OCI-LY7 (cell line): ENCODE measurements at regions not wholly inside any gene's neighbourhood (a gene's known extent, or its start where the extent isn't known, plus 50 kb on each side); places are given as distances from the start of the nearest gene placed in this dataset.

Experiments
- BruUV-seq: library from RNA; stranded (reverse); fragments of 400-500 nt; replicated peaks from 2 replicates; lab custom pipeline; 2021; lab: Mats Ljungman, UMichigan
- CTCF ChIA-PET: fragments of 300-600 bp; sonication (Branson Sonifier 250); formaldehyde crosslinking; loops from one replicate; lab custom pipeline; 2022; ENCODE audit warnings: antibody characterized with exemption; ENCODE audit not compliant: unreplicated experiment; lab: Charles Lee
- POLR2A ChIA-PET: fragments of 300-600 bp; sonication (Branson Sonifier 250); formaldehyde crosslinking; loops from one replicate; lab custom pipeline; 2022; ENCODE audit warnings: antibody characterized with exemption; lab: Charles Lee
- DNase-seq: peaks from one replicate; pipeline ENCODE4 v3.0.0-alpha.2; 2015; ENCODE audit warnings: low spot score
- H2AFZ ChIP-seq: fragments of 200-600 bp; sonication (generic), shearing (Covaris generic); 2 replicates; pipeline ENCODE4 v1.6.1; 2014; ENCODE audit warnings: mild to moderate bottlenecking, antibody characterized with exemption, low read length, moderate library complexity
- H3K27ac ChIP-seq: fragments of 200-600 bp; sonication (generic); 2 replicates; pipeline ENCODE4 v1.5.1; 2014; ENCODE audit warnings: mixed run types, low read depth, mild to moderate bottlenecking, moderate library complexity, low read length, inconsistent platforms; ENCODE audit not compliant: poor library complexity, severe bottlenecking
- H3K36me3 ChIP-seq: fragments of 200-600 bp; sonication (generic); 2 replicates; pipeline ENCODE4 v1.6.1; 2014; ENCODE audit warnings: mild to moderate bottlenecking, antibody characterized with exemption, low read length, moderate library complexity, mixed read lengths; ENCODE audit not compliant: insufficient read depth
- H3K4me1 ChIP-seq: fragments of 200-600 bp; sonication (generic); 2 replicates; pipeline ENCODE4 v1.5.1; 2014; ENCODE audit warnings: mild to moderate bottlenecking, low read length; ENCODE audit not compliant: insufficient read depth, poor library complexity, severe bottlenecking
- H3K4me2 ChIP-seq: fragments of 200-600 bp; sonication (generic); 2 replicates; pipeline ENCODE4 v1.6.1; 2014; ENCODE audit warnings: mild to moderate bottlenecking, low read length
- H3K4me3 ChIP-seq: fragments of 200-600 bp; sonication (generic); 2 replicates; pipeline ENCODE4 v1.5.1; 2014; ENCODE audit warnings: mild to moderate bottlenecking, low read depth, low read length; ENCODE audit not compliant: poor library complexity, severe bottlenecking
- H3K79me2 ChIP-seq: fragments of 200-600 bp; sonication (generic); 2 replicates; pipeline ENCODE4 v1.6.1; 2016; ENCODE audit warnings: low read depth, mild to moderate bottlenecking, low read length, moderate library complexity, mixed read lengths; ENCODE audit not compliant: insufficient read depth
- H3K9me2 ChIP-seq: fragments of 200-600 bp; sonication (generic); 2 replicates; pipeline ENCODE4 v1.6.1; 2016; ENCODE audit warnings: mild to moderate bottlenecking, low read length, mixed read lengths; ENCODE audit not compliant: insufficient read depth
- H3K9me3 ChIP-seq: fragments of 200-600 bp; sonication (generic); 2 replicates; pipeline ENCODE4 v1.6.1; 2014; ENCODE audit warnings: mild to moderate bottlenecking, mixed run types, low read length, mixed read lengths
- H4K20me1 ChIP-seq: fragments of 200-600 bp; sonication (generic); 2 replicates; pipeline ENCODE4 v1.6.1; 2014; ENCODE audit warnings: mild to moderate bottlenecking, antibody characterized with exemption, low read length, moderate library complexity, mixed read lengths; ENCODE audit not compliant: insufficient read depth
- CTCF ChIP-seq: fragments of 200-600 bp; sonication (generic); conservative IDR thresholded peaks from 2 replicates; pipeline ENCODE4 v1.5.1; 2014; ENCODE audit warnings: mild to moderate bottlenecking, antibody characterized with exemption, low read length, moderate library complexity, mixed read lengths
- EZH2phosphoT487 ChIP-seq: fragments of 200-600 bp; sonication (generic); IDR thresholded peaks from 2 replicates; pipeline ENCODE4 v1.6.1; 2018; ENCODE audit warnings: low read depth, borderline replicate concordance, mild to moderate bottlenecking, mixed run types, antibody characterized with exemption, low read length, moderate library complexity, mixed read lengths
- intact Hi-C: fragments of 100-400 bp; cut with micrococcal nuclease; formaldehyde crosslinking; loops from one replicate; pipeline ENCODE4 v1.10.0; 2022; ENCODE audit not compliant: unreplicated experiment

DNA sequence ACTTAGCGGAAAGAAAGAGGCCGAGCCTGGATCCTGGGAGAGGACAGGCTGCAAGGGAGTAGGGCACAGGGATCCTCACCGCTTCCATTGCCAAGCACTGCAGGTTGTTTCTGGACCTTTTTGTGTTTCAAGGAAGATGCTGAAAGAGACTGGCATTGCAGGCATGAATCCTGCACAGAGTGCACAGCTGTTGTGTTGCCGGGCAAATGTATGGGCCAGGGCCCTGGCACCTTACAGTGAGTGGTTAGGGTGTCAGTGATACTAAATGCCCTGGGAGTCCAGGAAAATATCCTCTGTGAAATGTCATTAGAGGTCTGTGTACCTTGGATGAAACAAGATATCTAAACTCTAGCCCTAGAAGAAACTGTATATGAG is 145.5 kb upstream of the FGGY start:
- H4K20me1 ChIP-seq = no peaks in the 10 kb centered on the region
- DNase-seq = no peak
- H3K79me2 ChIP-seq = no peaks in the 10 kb centered on the region
- TF ChIP-seq EZH2phosphoT487 (no peak), CTCF (no peak)
- H3K4me3 ChIP-seq = no peak overlapping the region
- H3K36me3 ChIP-seq = no peaks in the 10 kb centered on the region
- H3K9me3 ChIP-seq = no peaks in the 10 kb centered on the region
- no peaks in the 10 kb centered on the region for H3K9me2 ChIP-seq
- ChIA-PET CTCF (no interaction called here), POLR2A (interaction anchor here (0.6 kb wide), 2 partner anchors 11 to 573 kb away, joined by 3 to 4 read pairs; no protein-coding TSS in a partner anchor)
- intact Hi-C loops = no loop called here
- no peak overlapping the region for H3K4me2 ChIP-seq
- no peak overlapping the region for H2AFZ ChIP-seq
- H3K4me1 ChIP-seq = no peaks in the 10 kb centered on the region
- no peak overlapping the region for H3K27ac ChIP-seq
- no TSS peak for BruUV-seq

GRCh38 chr1:59151860-59152259 is 145.0 kb upstream of the FGGY start:
- no peaks in the 10 kb centered on the region for H4K20me1 ChIP-seq
- TF ChIP-seq EZH2phosphoT487 (no peak), CTCF (no peak)
- H3K4me2 ChIP-seq = no peak overlapping the region
- CTCF ChIA-PET = no interaction called here
- no peaks in the 10 kb centered on the region for H3K9me2 ChIP-seq
- POLR2A ChIA-PET = interaction anchor here (0.6 kb wide), 2 partner anchors 11 to 573 kb away, joined by 3 to 4 read pairs; no protein-coding TSS in a partner anchor
- intact Hi-C loops = no loop called here
- H3K36me3 ChIP-seq = no peaks in the 10 kb centered on the region
- no peaks in the 10 kb centered on the region for H3K79me2 ChIP-seq
- BruUV-seq = no TSS peak
- no peaks in the 10 kb centered on the region for H3K4me1 ChIP-seq
- H3K27ac ChIP-seq = no peak overlapping the region
- no peak for DNase-seq
- no peaks in the 10 kb centered on the region for H3K9me3 ChIP-seq
- no peak overlapping the region for H3K4me3 ChIP-seq
- H2AFZ ChIP-seq = no peak overlapping the region

DNA sequence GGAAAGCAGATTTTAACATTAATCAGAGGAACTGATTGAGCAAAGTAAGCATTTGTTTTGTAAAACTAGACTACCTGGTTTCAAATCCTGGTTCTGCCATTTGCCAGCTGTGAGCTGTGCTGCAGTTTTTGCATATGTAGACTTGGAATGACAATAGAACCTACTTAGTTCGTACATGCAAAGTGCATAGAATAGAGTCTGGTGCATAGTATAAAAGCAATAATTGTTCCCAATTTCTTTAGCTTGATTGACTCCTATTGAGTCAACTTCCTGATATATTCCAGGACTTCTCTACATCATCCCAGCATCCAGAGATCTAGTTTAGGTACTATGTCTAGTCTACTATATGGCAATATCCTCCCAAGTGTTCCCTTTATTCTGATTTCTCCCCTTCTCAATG is 144.4 kb upstream of the FGGY start:
- Histone ChIP-seq H2AFZ (no peak overlapping the region), H3K9me3 (no peaks in the 10 kb centered on the region), H3K9me2 (no peaks in the 10 kb centered on the region), H3K4me3 (no peak overlapping the region), H3K4me2 (no peak overlapping the region), H3K27ac (no peak overlapping the region), H3K36me3 (no peaks in the 10 kb centered on the region), H4K20me1 (no peaks in the 10 kb centered on the region), H3K4me1 (no peaks in the 10 kb centered on the region), H3K79me2 (no peaks in the 10 kb centered on the region)
- intact Hi-C loops = no loop called here
- POLR2A ChIA-PET = no interaction called here
- CTCF ChIA-PET = no interaction called here
- no TSS peak for BruUV-seq
- no peak for TF ChIP-seq EZH2phosphoT487
- no peak for TF ChIP-seq CTCF
- DNase-seq = no peak
